ENCODE measurements at regions not wholly inside any gene's neighbourhood (a gene's known extent, or its start where the extent isn't known, plus 50 kb on each side); places are given as distances from the start of the nearest gene placed in this dataset.

- no peaks in the 10 kb centered on the region for H3K36me3 ChIP-seq (ENCODE audit: control insufficient read depth, low read length)
- H3K27me3 ChIP-seq (ENCODE audit: control insufficient read depth, low read length), result no peaks in the 10 kb centered on the region
- H4K20me1 ChIP-seq (ENCODE audit: control insufficient read depth, insufficient read depth, low read depth, low read length), result no peaks in the 10 kb centered on the region
- H3K4me1 ChIP-seq (ENCODE audit: control insufficient read depth, low read length), result no peaks in the 10 kb centered on the region
- no peaks in the 10 kb centered on the region for H3K9me3 ChIP-seq (ENCODE audit: control insufficient read depth, insufficient read depth, low read length)
- no peak overlapping the region for H3K4me2 ChIP-seq (ENCODE audit: low read length)
- no peaks in the 10 kb centered on the region for H3F3A ChIP-seq (ENCODE audit: control insufficient read depth, insufficient read depth)
- H3K4me3 ChIP-seq (ENCODE audit: low read length), result no peak overlapping the region
- no peaks in the 10 kb centered on the region for H3K9me2 ChIP-seq (replicated peaks; ENCODE audit: control insufficient read depth, low read length)
- H3K27ac ChIP-seq (ENCODE audit: low read depth, low read length), result no peak overlapping the region
- H3K79me2 ChIP-seq (ENCODE audit: control insufficient read depth, low read length), result no peaks in the 10 kb centered on the region
- TF ChIP-seq CTCF (IDR thresholded peaks at IDR 0.05; ENCODE audit: low read depth, low read length, poor library complexity, severe bottlenecking) (no peak), EZH2phosphoT487 (IDR thresholded peaks at IDR 0.05; ENCODE audit: borderline replicate concordance, low read length) (no peak)
These were observed 1220.5 kb upstream of the SLC10A2 start for GRCh38 chr13:104286566-104287290.

- no peak overlapping the region for H3K27ac ChIP-seq (ENCODE audit: low read depth, low read length)
- H3K79me2 ChIP-seq (ENCODE audit: control insufficient read depth, low read length), result no peaks in the 10 kb centered on the region
These were observed 1215.7 kb upstream of the SLC10A2 start for GRCh38 chr13:104281910-104282309.

GRCh38 chr13:104270731-104271130 is 1204.5 kb upstream of the SLC10A2 start:
- Histone ChIP-seq H4K20me1 (ENCODE audit: control insufficient read depth, insufficient read depth, low read depth, low read length) (no peaks in the 10 kb centered on the region), H3K4me2 (ENCODE audit: low read length) (no peak overlapping the region), H3K4me1 (ENCODE audit: control insufficient read depth, low read length) (no peaks in the 10 kb centered on the region), H3F3A (ENCODE audit: control insufficient read depth, insufficient read depth) (no peaks in the 10 kb centered on the region), H3K27me3 (ENCODE audit: control insufficient read depth, low read length) (no peaks in the 10 kb centered on the region), H3K27ac (ENCODE audit: low read depth, low read length) (no peak overlapping the region), H3K79me2 (ENCODE audit: control insufficient read depth, low read length) (no peaks in the 10 kb centered on the region), H3K9me3 (ENCODE audit: control insufficient read depth, insufficient read depth, low read length) (no peaks in the 10 kb centered on the region), H3K36me3 (ENCODE audit: control insufficient read depth, low read length) (no peaks in the 10 kb centered on the region), H3K9me2 (replicated peaks; ENCODE audit: control insufficient read depth, low read length) (no peaks in the 10 kb centered on the region), H3K4me3 (ENCODE audit: low read length) (no peak overlapping the region)
- TF ChIP-seq EZH2phosphoT487 (IDR thresholded peaks at IDR 0.05; ENCODE audit: borderline replicate concordance, low read length), result no peak
- no peak for TF ChIP-seq CTCF (IDR thresholded peaks at IDR 0.05; ENCODE audit: low read depth, low read length, poor library complexity, severe bottlenecking)

More at GRCh38 chr13:104281910-104282309, 1215.7 kb upstream of the SLC10A2 start:
- H3K27me3 ChIP-seq (ENCODE audit: control insufficient read depth, low read length), result no peaks in the 10 kb centered on the region
- H3K36me3 ChIP-seq (ENCODE audit: control insufficient read depth, low read length), result no peaks in the 10 kb centered on the region
- H3K4me1 ChIP-seq (ENCODE audit: control insufficient read depth, low read length), result no peaks in the 10 kb centered on the region
- H3K9me3 ChIP-seq (ENCODE audit: control insufficient read depth, insufficient read depth, low read length), result no peaks in the 10 kb centered on the region
- TF ChIP-seq EZH2phosphoT487 (IDR thresholded peaks at IDR 0.05; ENCODE audit: borderline replicate concordance, low read length) (no peak), CTCF (IDR thresholded peaks at IDR 0.05; ENCODE audit: low read depth, low read length, poor library complexity, severe bottlenecking) (no peak)
- no peak overlapping the region for H3K4me3 ChIP-seq (ENCODE audit: low read length)
- no peaks in the 10 kb centered on the region for H4K20me1 ChIP-seq (ENCODE audit: control insufficient read depth, insufficient read depth, low read depth, low read length)
- no peak overlapping the region for H3K4me2 ChIP-seq (ENCODE audit: low read length)
- no peaks in the 10 kb centered on the region for H3K9me2 ChIP-seq (replicated peaks; ENCODE audit: control insufficient read depth, low read length)
- no peaks in the 10 kb centered on the region for H3F3A ChIP-seq (ENCODE audit: control insufficient read depth, insufficient read depth)
